CD4-positive, alpha-beta T cell (primary cell): ENCODE measurements at regions not wholly inside any gene's neighbourhood (a gene's known extent, or its start where the extent isn't known, plus 50 kb on each side); places are given as distances from the start of the nearest gene placed in this dataset.

Source experiments
- ATAC-seq: fragments of 200-7000 bp; cut with Tn5 transposase; one replicate; pipeline ENCODE4 v1.10.0; 2022; ENCODE audit warnings: mild to moderate bottlenecking; ENCODE audit not compliant: poor library complexity
- CTCF ChIA-PET: fragments of 350-600 bp; sonication (Branson Sonifier 250); formaldehyde crosslinking; loops from one replicate; lab custom pipeline; 2021; ENCODE audit warnings: antibody characterized with exemption, inconsistent platforms; lab: Charles Lee
- POLR2A ChIA-PET: fragments of 350-600 bp; sonication (Branson Sonifier 250); formaldehyde crosslinking; loops from one replicate; lab custom pipeline; 2021; ENCODE audit warnings: antibody characterized with exemption, inconsistent platforms; lab: Charles Lee
- DNase-seq, 14 experiments: peaks; one replicate each; pipeline ENCODE4 v3.0.0-alpha.2; 2013 to 2020; ENCODE audit warnings: mixed read lengths in 2 of 14
- H3K27ac ChIP-seq, 2 donors: one replicate each; pipeline versions ENCODE4 v1.5.1 to v1.7.0; 2013; ENCODE audit warnings: low read length in 2 of 2, low read depth in 1 of 2, mild to moderate bottlenecking in 1 of 2
- H3K27me3 ChIP-seq, 2 experiments: 1 replicate in 1 of 2; 2 replicates in 1 of 2; pipeline versions ENCODE4 v1.6.1 to v1.7.0; 2013; ENCODE audit warnings: low read length in 2 of 2, control low read depth in 1 of 2, mild to moderate bottlenecking in 1 of 2, moderate library complexity in 1 of 2; ENCODE audit not compliant: insufficient read depth in 2 of 2, control insufficient read depth in 1 of 2
- H3K36me3 ChIP-seq: one replicate; pipeline ENCODE4 v1.6.1; 2013; ENCODE audit warnings: low read length, control low read depth; ENCODE audit not compliant: insufficient read depth
- H3K4me1 ChIP-seq: one replicate; pipeline ENCODE4 v1.6.1; 2013; ENCODE audit warnings: low read length, control low read depth; ENCODE audit not compliant: insufficient read depth
- H3K4me3 ChIP-seq: one replicate; pipeline ENCODE4 v1.5.1; 2013; ENCODE audit warnings: mild to moderate bottlenecking, low read length, moderate library complexity
- H3K9me3 ChIP-seq, 2 experiments: 1 replicate in 1 of 2; 2 replicates in 1 of 2; pipeline versions ENCODE4 v1.6.1 to v1.7.0; 2013; ENCODE audit warnings: low read length in 2 of 2, mild to moderate bottlenecking in 2 of 2, control low read depth in 1 of 2, moderate library complexity in 1 of 2; ENCODE audit not compliant: control insufficient read depth in 1 of 2, insufficient read depth in 1 of 2
- H3K27ac Mint-ChIP-seq: one replicate; pipeline ENCODE4 v1.8.0; 2020; ENCODE audit warnings: mixed read lengths
- H3K27me3 Mint-ChIP-seq: one replicate; pipeline ENCODE4 v1.8.0; 2021; ENCODE audit warnings: mixed read lengths
- H3K36me3 Mint-ChIP-seq: one replicate; pipeline ENCODE4 v1.8.0; 2021; ENCODE audit warnings: low read depth, mixed read lengths
- H3K4me1 Mint-ChIP-seq: one replicate; pipeline ENCODE4 v1.8.0; 2021; ENCODE audit warnings: low read depth, mixed read lengths
- H3K4me3 Mint-ChIP-seq: one replicate; pipeline ENCODE4 v1.8.0; 2020; ENCODE audit warnings: mild to moderate bottlenecking, mixed read lengths
- H3K9me3 Mint-ChIP-seq: one replicate; pipeline ENCODE4 v1.8.0; 2020; ENCODE audit warnings: mixed read lengths
- intact Hi-C, 2 experiments: fragments of 100-400 bp; cut with DNase I in 1 of 2; cut with micrococcal nuclease in 1 of 2; formaldehyde crosslinking; loops; one replicate each; pipeline versions ENCODE4 v1.15.1 to v1.9.0; 2023 to 2025; cut with DNase I, micrococcal nuclease
- TF ChIP-seq, protein P1 (sequence below): fragments of 200-600 bp; IDR thresholded peaks from one replicate; pipeline ENCODE4 v1.8.0; 2022; ENCODE audit warnings: antibody characterized with exemption, mild to moderate bottlenecking

DNA sequence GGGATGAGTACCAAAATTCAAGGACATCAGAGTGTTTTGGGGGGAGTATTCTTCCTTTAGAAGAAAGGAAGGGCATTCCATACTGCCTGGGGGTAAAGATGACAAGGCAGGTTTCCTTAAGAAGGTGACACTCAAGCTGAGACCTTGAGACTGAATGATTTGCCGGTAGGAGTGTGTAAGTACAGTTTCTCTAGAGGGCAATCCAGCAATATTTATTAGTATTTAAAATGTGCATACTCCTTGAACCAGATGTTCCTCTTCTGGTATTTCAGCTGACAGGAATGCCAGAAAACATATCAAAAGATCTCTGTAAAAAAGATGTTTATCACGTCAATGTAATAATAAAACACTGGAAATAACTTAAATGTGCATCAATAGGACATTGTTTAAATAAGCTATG lies 106.4 kb upstream of the TMCC3 start:
- Histone ChIP-seq H3K36me3 (no peaks in the 10 kb centered on the region), H3K4me1 (no peaks in the 10 kb centered on the region), H3K9me3 (no peaks in the 10 kb centered on the region), H3K27ac (no peak overlapping the region), H3K27me3 (peaks cover 0 to 2% of the 10 kb centered on the region in 2 experiments), H3K4me3 (no peak overlapping the region)
- no peak for DNase-seq
- H3K36me3 Mint-ChIP-seq, result no peaks in the 10 kb centered on the region
- POLR2A ChIA-PET, result no interaction called here
- H3K27ac Mint-ChIP-seq, result no peak overlapping the region
- no peaks in the 10 kb centered on the region for H3K9me3 Mint-ChIP-seq
- H3K4me1 Mint-ChIP-seq, result no peaks in the 10 kb centered on the region
- intact Hi-C loops, result no loop called here
- peaks cover 12% of the 10 kb centered on the region for H3K27me3 Mint-ChIP-seq
- no peak overlapping the region for H3K4me3 Mint-ChIP-seq
- CTCF ChIA-PET, result no interaction called here
- TF ChIP-seq, protein P1, sequence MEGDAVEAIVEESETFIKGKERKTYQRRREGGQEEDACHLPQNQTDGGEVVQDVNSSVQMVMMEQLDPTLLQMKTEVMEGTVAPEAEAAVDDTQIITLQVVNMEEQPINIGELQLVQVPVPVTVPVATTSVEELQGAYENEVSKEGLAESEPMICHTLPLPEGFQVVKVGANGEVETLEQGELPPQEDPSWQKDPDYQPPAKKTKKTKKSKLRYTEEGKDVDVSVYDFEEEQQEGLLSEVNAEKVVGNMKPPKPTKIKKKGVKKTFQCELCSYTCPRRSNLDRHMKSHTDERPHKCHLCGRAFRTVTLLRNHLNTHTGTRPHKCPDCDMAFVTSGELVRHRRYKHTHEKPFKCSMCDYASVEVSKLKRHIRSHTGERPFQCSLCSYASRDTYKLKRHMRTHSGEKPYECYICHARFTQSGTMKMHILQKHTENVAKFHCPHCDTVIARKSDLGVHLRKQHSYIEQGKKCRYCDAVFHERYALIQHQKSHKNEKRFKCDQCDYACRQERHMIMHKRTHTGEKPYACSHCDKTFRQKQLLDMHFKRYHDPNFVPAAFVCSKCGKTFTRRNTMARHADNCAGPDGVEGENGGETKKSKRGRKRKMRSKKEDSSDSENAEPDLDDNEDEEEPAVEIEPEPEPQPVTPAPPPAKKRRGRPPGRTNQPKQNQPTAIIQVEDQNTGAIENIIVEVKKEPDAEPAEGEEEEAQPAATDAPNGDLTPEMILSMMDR, result no peak
- no peak for ATAC-seq

DNA sequence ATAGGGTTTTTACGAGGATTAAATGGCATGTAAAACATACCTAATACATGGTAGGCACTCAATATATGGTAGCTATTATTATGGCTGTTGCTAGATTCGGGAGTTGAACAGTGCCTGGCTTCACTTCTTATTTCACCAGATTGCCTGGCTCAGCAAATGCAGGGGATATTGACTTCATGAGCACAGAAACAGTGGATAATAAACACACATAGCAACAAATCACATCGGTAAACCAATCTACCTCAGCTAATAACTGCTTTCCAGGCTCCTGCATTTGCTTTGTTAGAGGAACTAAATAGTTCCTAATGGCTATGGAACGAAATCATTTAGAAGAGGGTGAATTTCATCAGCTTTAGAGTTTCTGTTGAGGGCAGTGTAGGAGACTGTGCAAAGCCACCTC lies 105.2 kb upstream of the TMCC3 start:
- Histone ChIP-seq H3K36me3 (no peaks in the 10 kb centered on the region), H3K27me3 (peaks cover 0 to 2% of the 10 kb centered on the region in 2 experiments), H3K4me3 (no peak overlapping the region), H3K4me1 (no peaks in the 10 kb centered on the region), H3K27ac (no peak overlapping the region), H3K9me3 (no peaks in the 10 kb centered on the region)
- TF ChIP-seq, protein P1, result no peak
- ATAC-seq (no peak), DNase-seq (no peak)
- Mint-ChIP-seq H3K9me3 (no peaks in the 10 kb centered on the region), H3K27me3 (peaks cover 16% of the 10 kb centered on the region), H3K4me1 (no peaks in the 10 kb centered on the region), H3K27ac (no peak overlapping the region), H3K4me3 (no peak overlapping the region), H3K36me3 (no peaks in the 10 kb centered on the region)
- intact Hi-C loops, result no loop called here
- POLR2A ChIA-PET, result interaction anchor here (0.6 kb wide), 1 partner anchor 1454 kb away, joined by 3 read pairs; no protein-coding TSS in a partner anchor
- CTCF ChIA-PET, result no interaction called here

DNA sequence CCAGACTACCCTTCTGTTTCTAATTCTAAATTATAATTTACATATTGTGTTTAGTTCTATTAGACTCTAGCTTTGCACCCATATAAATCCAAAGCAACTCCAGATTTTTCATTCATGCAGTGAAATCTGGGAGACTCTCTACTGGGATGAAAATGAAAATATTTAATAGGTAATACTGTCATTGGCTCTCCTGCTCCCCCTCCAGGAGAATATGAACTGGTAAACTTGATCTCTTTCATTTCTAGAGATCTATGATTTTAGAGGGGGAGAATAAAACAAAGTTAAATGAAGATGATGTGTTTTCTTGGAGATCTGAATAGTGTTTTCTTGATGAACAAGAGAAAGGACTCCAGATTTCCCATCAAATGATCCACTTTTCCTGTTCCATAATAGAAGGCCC lies 104.3 kb upstream of the TMCC3 start:
- Histone ChIP-seq H3K27me3 (peaks cover 0 to 2% of the 10 kb centered on the region in 2 experiments), H3K4me3 (no peak overlapping the region), H3K9me3 (no peaks in the 10 kb centered on the region), H3K27ac (no peak overlapping the region), H3K4me1 (no peaks in the 10 kb centered on the region), H3K36me3 (no peaks in the 10 kb centered on the region)
- ChIA-PET CTCF (no interaction called here), POLR2A (no interaction called here)
- TF ChIP-seq, protein P1, result no peak
- no peaks in the 10 kb centered on the region for H3K4me1 Mint-ChIP-seq
- intact Hi-C loops, result no loop called here
- no peaks in the 10 kb centered on the region for H3K9me3 Mint-ChIP-seq
- no peaks in the 10 kb centered on the region for H3K36me3 Mint-ChIP-seq
- ATAC-seq (no peak), DNase-seq (no peak)
- H3K27ac Mint-ChIP-seq, result no peak overlapping the region
- H3K27me3 Mint-ChIP-seq, result peaks cover 20% of the 10 kb centered on the region
- no peak overlapping the region for H3K4me3 Mint-ChIP-seq
